HG02763 (cell line): ENCODE measurements at regions not wholly inside any gene's neighbourhood (a gene's known extent, or its start where the extent isn't known, plus 50 kb on each side); places are given as distances from the start of the nearest gene placed in this dataset.
"Not testable (repeated sequence)": the region's sequence is repeated elsewhere in the genome, so short reads cannot be mapped to it uniquely, and the experiment has no call there.

Source experiments
- ATAC-seq: cut with Tn5 transposase; IDR thresholded peaks from one replicate; pipeline ENCODE4 v1.9.1; 2021; ENCODE audit warnings: mild to moderate bottlenecking, moderate library complexity; ENCODE audit not compliant: unreplicated experiment

DNA sequence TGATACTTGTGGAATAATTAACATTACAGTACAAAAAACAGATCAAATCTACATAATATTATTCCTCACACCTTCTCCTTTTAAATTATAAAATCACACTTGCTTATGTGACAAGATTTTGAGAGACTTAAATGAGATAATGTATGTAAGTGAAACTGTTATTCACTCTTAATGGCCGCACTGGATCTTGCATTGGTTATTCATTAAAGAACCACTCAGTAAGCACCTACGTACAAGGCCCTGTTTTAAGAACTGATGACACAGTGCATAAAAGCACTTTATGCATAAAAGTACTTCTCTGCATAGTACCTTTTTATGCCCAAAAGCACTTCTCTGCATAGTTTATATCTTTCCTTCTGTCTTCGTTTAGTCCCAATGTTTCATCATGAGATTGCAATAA is 172.1 kb downstream of the GOLGA6L6 start:
- no peak for ATAC-seq

GRCh38 chr15:20368974-20369373 is 172.6 kb downstream of the GOLGA6L6 start:
- ATAC-seq, result no peak

GRCh38 chr15:20367093-20367492 is 174.5 kb downstream of the GOLGA6L6 start:
- ATAC-seq, result no peak

- not testable (repeated sequence) for ATAC-seq
Measured at GRCh38 chr15:20363591-20363990, 178.0 kb downstream of the GOLGA6L6 start.

GRCh38 chr15:20361091-20361490 is 180.5 kb downstream of the GOLGA6L6 start:
- ATAC-seq, result no peak

DNA sequence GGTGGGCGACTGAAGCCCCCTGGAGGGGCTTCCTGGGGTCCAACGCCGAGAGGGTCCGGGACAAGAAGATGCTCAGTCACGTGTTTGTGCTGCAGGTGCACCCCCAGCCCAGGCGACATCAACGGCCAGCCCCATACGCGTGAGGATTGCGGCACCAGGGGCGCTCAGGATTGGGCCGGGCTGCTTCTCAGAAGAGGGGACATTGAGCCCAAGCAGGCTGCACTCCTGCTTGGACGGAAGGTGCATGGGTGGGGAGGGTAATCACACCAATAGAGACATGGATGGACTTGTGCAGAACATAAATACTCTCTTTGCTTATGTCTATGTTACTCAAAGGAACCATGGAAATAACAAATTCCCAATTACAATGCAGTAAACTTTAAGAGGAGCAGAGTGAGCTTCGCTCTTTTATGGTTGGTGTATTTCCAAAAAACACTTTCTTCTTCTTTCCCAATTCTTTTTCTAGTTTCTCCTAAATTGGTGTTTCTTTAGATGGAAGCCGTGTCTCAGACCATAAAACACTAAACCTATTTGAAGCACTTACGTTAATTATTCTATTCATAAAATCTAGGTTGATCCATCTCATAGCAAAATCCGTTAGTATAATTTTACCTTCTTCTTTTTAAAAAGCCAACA is 182.7 kb downstream of the GOLGA6L6 start:
- no peak for ATAC-seq

DNA sequence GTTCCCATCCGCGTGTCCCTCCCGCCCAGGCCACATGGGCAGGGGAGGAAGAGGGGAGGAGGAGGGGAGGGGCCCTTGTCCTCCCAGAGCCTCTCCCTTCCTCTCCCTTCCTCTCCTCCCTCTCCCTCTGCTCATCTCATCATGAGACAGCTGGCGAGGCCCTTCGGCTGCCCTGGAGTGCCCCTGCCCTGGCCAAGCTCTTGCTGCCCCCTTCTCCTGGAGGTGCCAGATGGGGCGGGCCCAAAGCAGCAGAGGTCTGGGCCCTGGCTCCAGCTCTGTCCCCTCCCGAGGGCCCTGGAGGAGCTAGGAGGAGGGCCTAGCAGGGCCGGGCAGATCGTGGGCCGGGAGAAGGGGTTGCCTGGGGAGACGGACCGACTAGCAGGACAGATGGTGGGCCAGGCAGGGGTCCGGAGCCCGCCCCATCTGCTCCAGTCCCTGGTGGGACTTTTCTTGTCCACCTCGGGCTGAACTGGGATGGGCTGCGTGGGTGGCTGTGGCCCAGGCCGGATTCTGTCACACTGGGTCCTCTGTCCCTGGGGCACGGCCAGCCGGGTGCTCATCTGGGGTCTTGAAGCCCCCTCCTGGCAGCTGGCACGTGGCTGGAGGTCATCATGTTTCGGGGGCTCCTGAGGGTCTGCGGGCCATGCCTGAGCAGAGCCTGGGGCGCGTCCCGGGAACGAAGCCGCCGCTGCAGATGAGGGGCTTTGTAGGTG is 183.4 kb downstream of the GOLGA6L6 start:
- no peak for ATAC-seq

DNA sequence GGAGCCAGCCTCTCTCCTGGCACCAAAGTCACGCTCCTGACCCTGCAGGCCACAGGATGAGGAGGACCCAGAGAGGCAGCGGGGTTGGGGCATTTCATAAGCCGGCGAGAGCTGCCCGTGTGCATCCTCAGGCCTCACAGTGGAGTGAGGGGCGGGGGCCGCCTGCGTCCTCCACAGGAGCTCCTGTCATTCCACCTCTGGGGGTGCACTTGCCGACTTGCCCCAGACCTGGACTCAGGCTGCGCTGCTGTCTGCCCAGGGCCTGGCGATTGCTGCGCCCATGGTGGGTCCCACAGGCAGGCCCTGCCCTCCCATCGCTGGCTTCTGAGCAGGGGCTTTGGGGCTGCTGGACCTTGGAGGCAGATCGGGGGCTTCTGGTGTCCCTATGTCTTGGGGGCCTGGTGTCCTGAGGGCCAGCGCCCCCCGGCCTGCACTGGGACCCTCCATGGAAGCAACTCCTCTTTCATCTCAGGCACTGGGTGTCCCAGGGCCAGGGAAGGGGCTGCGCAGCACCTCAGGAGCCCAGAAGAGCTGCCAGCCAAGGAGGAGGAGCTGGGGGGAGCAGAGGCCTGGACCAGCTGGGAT is 184.0 kb downstream of the GOLGA6L6 start:
- no peak for ATAC-seq

- no peak for ATAC-seq
Measured at GRCh38 chr15:20356911-20357480, 184.6 kb downstream of the GOLGA6L6 start.

GRCh38 chr15:20356444-20356910 is 185.1 kb downstream of the GOLGA6L6 start:
- ATAC-seq, result peak; percentile 64

- ATAC-seq, result no peak
Measured at GRCh38 chr15:20355256-20355868, 186.2 kb downstream of the GOLGA6L6 start.

DNA sequence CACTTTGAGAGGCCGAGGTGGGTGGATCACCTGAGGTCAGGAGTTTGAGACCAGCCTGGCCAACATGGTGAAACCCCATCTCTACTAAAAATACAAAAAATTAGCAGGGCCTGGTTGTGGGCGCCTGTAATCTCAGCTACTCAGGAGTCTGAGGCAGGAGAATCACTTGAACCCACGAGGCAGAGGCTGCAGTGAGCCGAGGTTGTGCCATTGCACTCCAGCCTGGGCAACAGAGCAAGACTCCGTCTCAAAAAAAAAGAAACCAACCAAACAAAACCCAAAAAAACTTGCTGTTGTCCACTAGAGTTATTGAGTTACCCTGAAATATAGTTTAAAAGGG is 186.7 kb downstream of the GOLGA6L6 start:
- ATAC-seq, result not testable (repeated sequence)

- ATAC-seq, result no peak
Measured at GRCh38 chr15:20353966-20354883, 187.4 kb downstream of the GOLGA6L6 start.

GRCh38 chr15:20352241-20353200 is 189.1 kb downstream of the GOLGA6L6 start:
- ATAC-seq, result no peak

GRCh38 chr15:20351448-20351971 is 190.1 kb downstream of the GOLGA6L6 start:
- ATAC-seq, result no peak

GRCh38 chr15:20349774-20350498 is 191.7 kb downstream of the GOLGA6L6 start:
- no peak for ATAC-seq

GRCh38 chr15:20348900-20349773 is 192.5 kb downstream of the GOLGA6L6 start:
- ATAC-seq, result no peak
